IMR-90 (cell line): ENCODE measurements at regions not wholly inside any gene's neighbourhood (a gene's known extent, or its start where the extent isn't known, plus 50 kb on each side); places are given as distances from the start of the nearest gene placed in this dataset.

Source experiments
- ATAC-seq: fragments of 200-7000 bp; cut with Tn5 transposase; 2 replicates; pipeline ENCODE4 v1.9.1; 2020; ENCODE audit warnings: low read depth, mild to moderate bottlenecking, moderate library complexity
- BruUV-seq: library from RNA; stranded (reverse); fragments of 400-500 nt; replicated peaks from 2 replicates; lab custom pipeline; 2021; lab: Mats Ljungman, UMichigan
- CTCF ChIA-PET: fragments of 300-600 bp; formaldehyde crosslinking; extraction: SDS; loops from one replicate; lab custom pipeline; 2021; ENCODE audit warnings: antibody characterized with exemption; lab: Yijun Ruan, JAX
- POLR2A ChIA-PET: fragments of 300-600 bp; sonication (Branson Sonifier 250); formaldehyde crosslinking; loops from one replicate; lab custom pipeline; 2022; ENCODE audit warnings: antibody characterized with exemption; ENCODE audit not compliant: unreplicated experiment; lab: Charles Lee
- DNase-seq: peaks from one replicate; pipeline ENCODE4 v3.0.0; 2013
- H2AFZ ChIP-seq: replicated peaks from 2 replicates; pipeline ENCODE3; 2013; ENCODE audit warnings: low read length, mild to moderate bottlenecking; ENCODE audit not compliant: poor library complexity
- H2AK5ac ChIP-seq: 2 replicates; pipeline ENCODE4 v1.6.1; 2013; ENCODE audit warnings: low read depth, low read length, inconsistent platforms
- H2AK9ac ChIP-seq: replicated peaks from 2 replicates; pipeline ENCODE3; 2013; ENCODE audit warnings: mild to moderate bottlenecking, low read depth, low read length, moderate library complexity; ENCODE audit not compliant: poor library complexity
- H2BK120ac ChIP-seq: 2 replicates; pipeline ENCODE4 v1.6.1; 2013; ENCODE audit warnings: low read depth, low read length, inconsistent platforms
- H2BK15ac ChIP-seq: 3 replicates; pipeline ENCODE4 v1.6.1; 2013; ENCODE audit warnings: low read depth, low read length, inconsistent platforms
- H2BK20ac ChIP-seq: 2 replicates; pipeline ENCODE4 v1.6.1; 2013; ENCODE audit warnings: low read depth, mild to moderate bottlenecking, inconsistent platforms, low read length, moderate library complexity
- H2BK5ac ChIP-seq: 2 replicates; pipeline ENCODE4 v1.6.1; 2013; ENCODE audit warnings: mild to moderate bottlenecking, low read depth, low read length, inconsistent platforms; ENCODE audit not compliant: poor library complexity, severe bottlenecking
- H3K14ac ChIP-seq: replicated peaks from 2 replicates; pipeline ENCODE4 v1.6.1; 2013; ENCODE audit warnings: low read depth, low read length, inconsistent platforms
- H3K18ac ChIP-seq: 2 replicates; pipeline ENCODE4 v1.6.1; 2013; ENCODE audit warnings: low read depth, low read length, control low read depth
- H3K23ac ChIP-seq: 2 replicates; pipeline ENCODE4 v1.6.1; 2013; ENCODE audit warnings: low read depth, low read length, inconsistent platforms
- H3K27ac ChIP-seq: 2 replicates; pipeline ENCODE4 v1.5.1; 2013; ENCODE audit warnings: mild to moderate bottlenecking, control low read depth, low read length; ENCODE audit not compliant: insufficient read depth
- H3K27me3 ChIP-seq: 2 replicates; pipeline ENCODE4 v1.6.1; 2013; ENCODE audit warnings: low read length; ENCODE audit not compliant: control insufficient read depth, insufficient read depth
- H3K36me3 ChIP-seq: 2 replicates; pipeline ENCODE4 v1.6.1; 2013; ENCODE audit warnings: low read length, mixed read lengths; ENCODE audit not compliant: control insufficient read depth, insufficient read depth
- H3K4ac ChIP-seq: 2 replicates; pipeline ENCODE4 v1.6.1; 2013; ENCODE audit warnings: low read depth, low read length, inconsistent platforms
- H3K4me1 ChIP-seq: 2 replicates; pipeline ENCODE4 v1.6.1; 2013; ENCODE audit warnings: low read length, mixed read lengths; ENCODE audit not compliant: control insufficient read depth, insufficient read depth
- H3K4me2 ChIP-seq: 2 replicates; pipeline ENCODE4 v1.6.1; 2013; ENCODE audit warnings: low read depth, mild to moderate bottlenecking, control low read depth, low read length, moderate library complexity
- H3K4me3 ChIP-seq: 2 replicates; pipeline ENCODE4 v1.5.1; 2013; ENCODE audit warnings: low read depth, mild to moderate bottlenecking, control low read depth, low read length, moderate library complexity; ENCODE audit not compliant: insufficient read depth
- H3K56ac ChIP-seq: 2 replicates; pipeline ENCODE4 v1.6.1; 2013; ENCODE audit warnings: low read length, inconsistent platforms; ENCODE audit not compliant: insufficient read depth; ENCODE audit errors: extremely low read depth
- H3K79me1 ChIP-seq, 2 experiments: 2 replicates each; pipeline ENCODE4 v1.6.1; 2013; ENCODE audit warnings: low read length in 2 of 2, inconsistent platforms in 1 of 2, low read depth in 1 of 2
- H3K9ac ChIP-seq: 2 replicates; pipeline ENCODE4 v1.6.1; 2013; ENCODE audit warnings: low read depth, low read length, control low read depth
- H3K9me1 ChIP-seq: 2 replicates; pipeline ENCODE4 v1.6.1; 2013; ENCODE audit warnings: low read length, inconsistent platforms; ENCODE audit not compliant: insufficient read depth
- H3K9me3 ChIP-seq: 2 replicates; pipeline ENCODE4 v1.6.1; 2013; ENCODE audit warnings: low read length; ENCODE audit not compliant: control insufficient read depth, insufficient read depth
- H4K20me1 ChIP-seq: 2 replicates; pipeline ENCODE4 v1.6.1; 2013; ENCODE audit warnings: low read length, inconsistent platforms; ENCODE audit not compliant: insufficient read depth
- H4K5ac ChIP-seq: 2 replicates; pipeline ENCODE4 v1.6.1; 2013; ENCODE audit warnings: mild to moderate bottlenecking, low read depth, low read length, control low read depth
- H4K8ac ChIP-seq, 2 experiments: 2 replicates each; pipeline ENCODE4 v1.6.1; 2013; ENCODE audit warnings: low read depth in 2 of 2, low read length in 2 of 2, control low read depth in 1 of 2, inconsistent platforms in 1 of 2
- H4K91ac ChIP-seq: 2 replicates; pipeline ENCODE4 v1.6.1; 2013; ENCODE audit warnings: low read depth, low read length, inconsistent platforms; ENCODE audit not compliant: insufficient read depth
- CEBPB ChIP-seq: IDR thresholded peaks from 2 replicates; pipeline ENCODE4 v1.6.1; 2012; ENCODE audit warnings: low read depth, low read length, improper control_type of control experiment
- MAZ ChIP-seq: IDR thresholded peaks from 2 replicates; pipeline ENCODE4 v1.6.1; 2012; ENCODE audit warnings: low read depth, mild to moderate bottlenecking, low read length, improper control_type of control experiment, moderate library complexity, borderline replicate concordance
- POLR2A ChIP-seq: IDR thresholded peaks from 2 replicates; pipeline ENCODE4 v1.6.1; 2012; ENCODE audit warnings: mild to moderate bottlenecking, low read depth, low read length
- RAD21 ChIP-seq: IDR thresholded peaks from 2 replicates; pipeline ENCODE4 v1.6.1; 2012; ENCODE audit warnings: low read length, improper control_type of control experiment
- RCOR1 ChIP-seq: IDR thresholded peaks from 2 replicates; pipeline ENCODE4 v1.6.1; 2012; ENCODE audit warnings: mild to moderate bottlenecking, low read length, improper control_type of control experiment; ENCODE audit not compliant: insufficient replicate concordance
- WGBS, 2 experiments: methylation state at CpG; one replicate each; pipeline versions ENCODE4 v1.1.5 to v1.1.7; 2013; ENCODE audit warnings: missing lambda C conversion rate in 2 of 2; ENCODE audit not compliant: insufficient read length in 1 of 2; ENCODE audit errors: extremely low coverage in 2 of 2; 5-methylcytosine and 5-hydroxymethylcytosine counted together
- dilution Hi-C: fragments of 300-500 bp; cut with HindIII; formaldehyde crosslinking; loops from one replicate; pipeline ENCODE4 v1.14.3; 2018; ENCODE audit warnings: low sequenced_read_pairs; ENCODE audit not compliant: unreplicated experiment
- in situ Hi-C: fragments of 300-500 bp; cut with MboI; formaldehyde crosslinking; loops from 3 replicates; pipeline ENCODE4 v1.14.3; 2019; ENCODE audit warnings: low sequenced_read_pairs, inconsistent platforms, mixed read lengths
- intact Hi-C: fragments of 100-400 bp; cut with micrococcal nuclease; formaldehyde crosslinking; loops from 2 replicates; pipeline ENCODE4 v1.10.0; 2022
- TF ChIP-seq, protein P1 (sequence below): conservative IDR thresholded peaks from 2 replicates; pipeline ENCODE4 v1.5.1; 2012; ENCODE audit warnings: mild to moderate bottlenecking, low read depth, low read length, improper control_type of control experiment

DNA sequence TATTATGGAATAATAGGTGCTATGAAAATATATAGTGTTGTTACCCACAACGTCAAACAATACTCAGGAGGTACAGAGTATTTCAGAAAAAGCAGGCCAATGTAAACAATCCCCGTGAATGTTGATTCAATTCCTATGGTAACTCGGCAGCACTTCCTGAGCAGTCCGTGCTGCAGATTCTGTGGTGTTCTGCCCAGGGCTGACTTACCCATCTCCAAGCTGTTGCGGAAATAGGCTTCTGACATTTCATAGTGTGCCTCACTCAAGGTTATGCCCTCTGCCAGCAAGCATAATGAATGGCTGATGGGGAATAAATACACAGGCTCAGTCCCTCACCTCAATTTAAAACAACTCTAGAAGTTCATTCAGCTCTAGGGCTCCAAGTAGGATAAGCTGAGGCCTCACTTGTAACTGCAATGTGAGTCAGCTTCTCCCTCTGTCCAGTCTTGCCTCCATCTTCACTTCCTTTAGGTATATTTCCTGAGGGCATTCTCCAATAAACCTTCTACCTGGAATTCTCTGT is 177.6 kb downstream of the GNAI1 start (continued):
- TF ChIP-seq POLR2A = no peak

DNA sequence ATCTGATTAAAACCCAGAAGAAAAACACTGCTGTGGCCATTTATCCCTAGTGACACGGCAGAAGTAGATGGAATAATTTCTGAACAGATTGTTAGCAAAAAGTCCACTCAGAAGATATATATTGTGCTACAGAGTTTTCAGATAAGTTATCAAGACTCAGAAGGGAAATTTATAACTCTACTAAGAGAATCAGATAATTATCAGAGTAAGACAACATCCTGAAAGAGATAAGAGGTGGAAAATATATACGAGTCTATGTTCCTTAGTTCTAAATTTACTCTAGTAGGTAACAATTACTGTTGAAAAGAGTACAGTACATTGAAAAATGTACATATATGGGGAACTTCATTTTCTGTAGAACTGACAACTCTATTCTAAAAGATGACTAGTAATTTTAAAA is 176.7 kb downstream of the GNAI1 start:
- WGBS, 2 experiments = no CpG with 5 or more reads among the region's 2 CpGs
- H3K56ac ChIP-seq = no peak overlapping the region
- intact Hi-C loops = no loop called here

More for the DNA sequence above, 176.7 kb downstream of the GNAI1 start:
- H4K5ac ChIP-seq = no peak overlapping the region
- H3K36me3 ChIP-seq = no peaks in the 10 kb centered on the region
- POLR2A ChIA-PET = no interaction called here
- H3K9ac ChIP-seq = no peak overlapping the region
- H2BK20ac ChIP-seq = no peak overlapping the region
- no peak overlapping the region for H3K4me2 ChIP-seq
- no peak overlapping the region for H2AK5ac ChIP-seq
- H4K20me1 ChIP-seq = no peaks in the 10 kb centered on the region
- no peak overlapping the region for H4K8ac ChIP-seq
- no peak overlapping the region for H2AK9ac ChIP-seq
- no peaks in the 10 kb centered on the region for H3K79me1 ChIP-seq
- BruUV-seq = no TSS peak
- no peak overlapping the region for H2AFZ ChIP-seq
- dilution Hi-C loops (no loop called here), in situ Hi-C loops (no loop called here)
- H4K91ac ChIP-seq = no peak overlapping the region
- peaks cover 9% of the 10 kb centered on the region for H3K4me1 ChIP-seq
- no peak for TF ChIP-seq CEBPB
- TF ChIP-seq, protein P1, sequence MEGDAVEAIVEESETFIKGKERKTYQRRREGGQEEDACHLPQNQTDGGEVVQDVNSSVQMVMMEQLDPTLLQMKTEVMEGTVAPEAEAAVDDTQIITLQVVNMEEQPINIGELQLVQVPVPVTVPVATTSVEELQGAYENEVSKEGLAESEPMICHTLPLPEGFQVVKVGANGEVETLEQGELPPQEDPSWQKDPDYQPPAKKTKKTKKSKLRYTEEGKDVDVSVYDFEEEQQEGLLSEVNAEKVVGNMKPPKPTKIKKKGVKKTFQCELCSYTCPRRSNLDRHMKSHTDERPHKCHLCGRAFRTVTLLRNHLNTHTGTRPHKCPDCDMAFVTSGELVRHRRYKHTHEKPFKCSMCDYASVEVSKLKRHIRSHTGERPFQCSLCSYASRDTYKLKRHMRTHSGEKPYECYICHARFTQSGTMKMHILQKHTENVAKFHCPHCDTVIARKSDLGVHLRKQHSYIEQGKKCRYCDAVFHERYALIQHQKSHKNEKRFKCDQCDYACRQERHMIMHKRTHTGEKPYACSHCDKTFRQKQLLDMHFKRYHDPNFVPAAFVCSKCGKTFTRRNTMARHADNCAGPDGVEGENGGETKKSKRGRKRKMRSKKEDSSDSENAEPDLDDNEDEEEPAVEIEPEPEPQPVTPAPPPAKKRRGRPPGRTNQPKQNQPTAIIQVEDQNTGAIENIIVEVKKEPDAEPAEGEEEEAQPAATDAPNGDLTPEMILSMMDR = no peak
- TF ChIP-seq MAZ = no peak
- no peak for TF ChIP-seq RCOR1
- TF ChIP-seq RAD21 = no peak
- H3K18ac ChIP-seq = no peak overlapping the region
- peaks cover 7% of the 10 kb centered on the region; the same call in 1 of the 2 replicates for H3K9me1 ChIP-seq
- H2BK120ac ChIP-seq = no peak overlapping the region
- H3K27me3 ChIP-seq = no peaks in the 10 kb centered on the region
- no peak for DNase-seq
- CTCF ChIA-PET = no interaction called here
- H3K27ac ChIP-seq = no peak overlapping the region
- no peak overlapping the region for H3K23ac ChIP-seq
- H3K9me3 ChIP-seq = no peaks in the 10 kb centered on the region
- no peak for ATAC-seq
- H3K4ac ChIP-seq = no peak overlapping the region
- no peak overlapping the region for H2BK5ac ChIP-seq
- no peak overlapping the region for H3K14ac ChIP-seq
- H3K4me3 ChIP-seq = no peak overlapping the region
- no peak overlapping the region for H2BK15ac ChIP-seq
